NCI-H524 (cell line): ENCODE measurements at regions not wholly inside any gene's neighbourhood (a gene's known extent, or its start where the extent isn't known, plus 50 kb on each side); places are given as distances from the start of the nearest gene placed in this dataset.
"Not testable (repeated sequence)": the region's sequence is repeated elsewhere in the genome, so short reads cannot be mapped to it uniquely, and the experiment has no call there.

Experiments used
- DNase-seq, 2 experiments: peaks; one replicate each; lab custom pipeline; 2025; lab: John Stamatoyannopoulos, UW

- no peak for DNase-seq
Measured at GRCh38 chr17:51435171-51435552, 174.8 kb downstream of the UTP18 start.

GRCh38 chr17:51435641-51436091 lies 175.3 kb downstream of the UTP18 start:
- DNase-seq, result peak; percentile 37 to 73

GRCh38 chr17:51439395-51440229 lies 179.3 kb downstream of the UTP18 start:
- DNase-seq, result peak in 1 of 2 experiments; percentile 41

GRCh38 chr17:51441431-51441830 lies 181.1 kb downstream of the UTP18 start:
- no peak for DNase-seq

- no peak for DNase-seq
Measured at GRCh38 chr17:51442088-51442865, 181.9 kb downstream of the UTP18 start.

- DNase-seq, result no peak
Measured at GRCh38 chr17:51443646-51444045, 183.3 kb downstream of the UTP18 start.

GRCh38 chr17:51445946-51446345 lies 185.6 kb downstream of the UTP18 start:
- no peak for DNase-seq

- DNase-seq, result peak in 1 of 2 experiments; percentile 12
Measured at GRCh38 chr17:51454456-51454978, 194.2 kb downstream of the UTP18 start.

- DNase-seq, result no peak
Measured at GRCh38 chr17:51455211-51455610, 194.9 kb downstream of the UTP18 start.

- no peak for DNase-seq
Measured at GRCh38 chr17:51455931-51456330, 195.6 kb downstream of the UTP18 start.

GRCh38 chr17:51456942-51457341 lies 196.6 kb downstream of the UTP18 start:
- DNase-seq, result no peak

GRCh38 chr17:51461578-51462004 lies 201.2 kb downstream of the UTP18 start:
- DNase-seq, result peak; percentile 92 to 95

GRCh38 chr17:51463353-51463752 lies 203.0 kb downstream of the UTP18 start:
- DNase-seq, result no peak

GRCh38 chr17:51467336-51467735 lies 207.0 kb downstream of the UTP18 start:
- no peak for DNase-seq

- DNase-seq, result no peak
Measured at GRCh38 chr17:51472670-51473205, 212.4 kb downstream of the UTP18 start.

GRCh38 chr17:51474764-51475163 lies 214.4 kb downstream of the UTP18 start:
- DNase-seq, result no peak

GRCh38 chr17:51475730-51476129 lies 215.4 kb downstream of the UTP18 start:
- DNase-seq, result no peak

- no peak for DNase-seq
Measured at GRCh38 chr17:51479303-51479702, 219.0 kb downstream of the UTP18 start.

- DNase-seq, result no peak
Measured at GRCh38 chr17:51481370-51481769, 221.0 kb downstream of the UTP18 start.

- DNase-seq, result not testable (repeated sequence)
Measured at GRCh38 chr17:51482248-51482647, 221.9 kb downstream of the UTP18 start.

GRCh38 chr17:51486091-51486490 lies 225.7 kb downstream of the UTP18 start:
- no peak for DNase-seq

- no peak for DNase-seq
Measured at GRCh38 chr17:51486885-51487520, 226.7 kb downstream of the UTP18 start.
